Activated CD8-positive, alpha-beta T cell treated with anti-CD3 and anti-CD28 coated beads, Interleukin-2, amount 10 ng/mL, durations not matched to agents 7 days and 5 days (primary cell): ENCODE measurements at regions not wholly inside any gene's neighbourhood (a gene's known extent, or its start where the extent isn't known, plus 50 kb on each side); places are given as distances from the start of the nearest gene placed in this dataset.

Experiments used
- ATAC-seq: fragments of 150-1000 bp; cut with Tn5 transposase; one replicate; pipeline ENCODE4 v1.10.0; 2021; ENCODE audit warnings: moderate library complexity
- CTCF ChIA-PET: fragments of 350-600 bp; sonication (Branson Sonifier 250); formaldehyde crosslinking; loops from one replicate; lab custom pipeline; 2021; ENCODE audit warnings: antibody characterized with exemption; lab: Charles Lee
- POLR2A ChIA-PET: fragments of 350-600 bp; sonication (Branson Sonifier 250); formaldehyde crosslinking; loops from one replicate; lab custom pipeline; 2021; ENCODE audit warnings: antibody characterized with exemption; lab: Charles Lee
- DNase-seq: peaks from one replicate; pipeline ENCODE4 v3.0.0-alpha.2; 2020
- H3K27ac Mint-ChIP-seq: one replicate; pipeline ENCODE4 v1.8.0; 2021; ENCODE audit warnings: mild to moderate bottlenecking, mixed read lengths
- H3K27me3 Mint-ChIP-seq: one replicate; pipeline ENCODE4 v1.8.0; 2021; ENCODE audit warnings: low read depth, mixed read lengths
- H3K36me3 Mint-ChIP-seq: one replicate; pipeline ENCODE4 v1.8.0; 2021; ENCODE audit warnings: low read depth, mixed read lengths
- H3K4me1 Mint-ChIP-seq: one replicate; pipeline ENCODE4 v1.8.0; 2021; ENCODE audit warnings: low read depth, mixed read lengths
- H3K4me3 Mint-ChIP-seq: one replicate; pipeline ENCODE4 v1.8.0; 2021; ENCODE audit warnings: mild to moderate bottlenecking, mixed read lengths
- H3K9me3 Mint-ChIP-seq: one replicate; pipeline ENCODE4 v1.8.0; 2022; ENCODE audit warnings: mixed read lengths; ENCODE audit not compliant: insufficient read depth

DNA sequence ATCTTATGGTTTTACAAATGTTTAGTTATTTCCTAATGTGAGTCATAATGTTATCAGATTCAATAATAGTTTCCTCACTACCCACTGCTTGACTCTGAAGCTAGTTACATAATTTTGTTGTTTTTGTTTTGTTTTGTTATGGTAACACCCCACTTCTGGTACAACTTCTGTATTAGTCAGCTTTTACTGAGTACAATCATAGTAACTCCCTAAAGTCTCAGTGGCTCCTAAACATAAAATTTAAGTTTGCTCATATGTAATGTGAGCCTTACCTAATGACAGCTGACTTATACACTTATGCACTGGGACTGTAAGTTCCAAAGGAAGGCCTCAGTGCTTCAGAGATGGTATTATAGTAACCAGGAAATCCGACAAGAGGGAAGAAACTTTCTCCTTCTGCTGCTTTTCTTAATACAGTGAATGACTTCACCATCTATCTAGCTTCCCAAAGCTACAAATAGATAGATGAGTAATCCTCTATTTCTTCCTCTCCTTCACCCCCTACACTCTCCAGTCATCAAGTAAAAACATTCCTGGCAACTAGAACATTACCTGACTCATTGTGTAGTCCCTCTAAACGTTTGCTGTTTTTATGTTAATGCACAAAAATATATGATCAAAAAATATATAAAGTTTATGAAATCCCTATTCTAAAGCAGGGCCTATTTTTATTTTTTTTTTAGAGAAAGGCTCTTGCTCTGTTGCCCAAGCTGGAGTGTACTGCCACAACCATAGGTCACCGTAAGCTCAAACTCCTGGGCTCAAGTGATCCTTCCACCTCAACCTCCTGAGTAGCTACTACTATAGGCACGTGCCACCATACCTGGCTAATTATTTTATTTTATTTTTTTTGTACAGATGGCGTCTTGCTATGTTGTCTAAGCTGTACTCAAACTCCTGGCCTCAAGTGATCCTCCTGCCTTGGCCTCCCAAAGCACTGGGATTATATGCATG, 563.0 kb downstream of the SOX6 start:
- H3K4me3 Mint-ChIP-seq, result no peak overlapping the region
- H3K27ac Mint-ChIP-seq, result no peak overlapping the region
- ChIA-PET POLR2A (no interaction called here), CTCF (no interaction called here)
- no peaks in the 10 kb centered on the region for H3K27me3 Mint-ChIP-seq
- ATAC-seq, result no peak
- no peaks in the 10 kb centered on the region for H3K9me3 Mint-ChIP-seq
- DNase-seq, result no peak
- H3K36me3 Mint-ChIP-seq, result no peaks in the 10 kb centered on the region
- H3K4me1 Mint-ChIP-seq, result no peaks in the 10 kb centered on the region

DNA sequence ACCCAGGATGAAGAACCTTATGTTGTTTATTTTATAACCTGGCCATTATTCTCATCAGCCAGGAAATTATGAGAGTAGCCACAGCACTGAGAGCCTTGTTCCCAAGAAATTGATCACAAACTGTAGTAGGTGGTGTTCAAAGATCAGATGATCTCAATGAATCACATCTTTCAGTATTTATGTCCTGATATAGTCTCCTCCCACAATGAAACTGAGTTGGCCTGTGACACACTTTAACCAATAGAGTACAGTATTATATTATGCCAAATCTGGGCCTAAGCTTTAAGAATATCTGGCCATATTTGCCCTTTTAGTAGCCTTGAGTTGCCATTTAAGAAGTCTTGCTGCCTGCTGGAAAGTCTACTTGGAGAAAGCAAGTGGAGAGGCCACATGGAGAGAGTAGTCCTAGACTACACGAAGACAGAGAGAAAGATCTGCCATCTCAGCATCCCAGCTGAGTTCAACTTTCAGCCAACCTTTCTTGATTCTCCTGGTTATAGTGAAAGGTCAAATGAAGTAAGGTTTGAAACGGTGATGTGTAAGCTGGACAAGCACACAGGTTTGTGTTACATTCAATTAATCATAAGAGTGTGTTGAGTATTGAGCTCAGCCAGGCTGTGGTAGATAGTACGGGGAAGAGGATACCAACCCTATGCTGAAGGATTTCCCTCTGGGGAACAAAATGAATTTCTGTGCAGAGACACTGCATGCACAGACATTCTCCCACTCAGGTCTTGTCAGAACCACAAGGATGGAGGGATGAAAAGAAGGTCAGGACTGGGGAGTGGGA, 561.8 kb downstream of the SOX6 start:
- no peak for DNase-seq
- Mint-ChIP-seq H3K9me3 (no peaks in the 10 kb centered on the region), H3K36me3 (no peaks in the 10 kb centered on the region), H3K4me3 (no peak overlapping the region), H3K27ac (no peak overlapping the region), H3K4me1 (no peaks in the 10 kb centered on the region), H3K27me3 (no peaks in the 10 kb centered on the region)
- ChIA-PET CTCF (no interaction called here), POLR2A (no interaction called here)
- no peak for ATAC-seq

DNA sequence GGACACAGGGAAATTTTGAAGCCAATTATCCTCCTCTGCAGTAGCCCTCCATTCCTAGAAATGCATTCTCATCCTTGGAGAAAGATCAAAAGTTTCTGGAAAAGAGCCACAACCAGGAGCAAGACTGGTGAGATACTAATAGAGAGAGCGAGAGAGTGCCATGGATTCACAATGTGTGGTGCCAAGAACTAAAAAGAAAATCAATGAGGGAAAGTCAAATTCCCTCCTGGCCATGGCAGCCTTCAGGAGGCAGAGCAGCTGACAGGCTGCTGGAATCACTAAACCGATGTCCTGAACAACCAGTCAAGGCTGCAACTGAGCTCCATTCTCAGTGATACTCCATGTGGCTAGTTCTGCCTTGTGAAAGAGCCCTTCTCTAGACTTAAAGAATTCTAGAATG, 561.0 kb downstream of the SOX6 start:
- Mint-ChIP-seq H3K9me3 (no peaks in the 10 kb centered on the region), H3K4me3 (no peak overlapping the region), H3K27ac (no peak overlapping the region), H3K4me1 (no peaks in the 10 kb centered on the region), H3K36me3 (no peaks in the 10 kb centered on the region), H3K27me3 (no peaks in the 10 kb centered on the region)
- ChIA-PET CTCF (no interaction called here), POLR2A (no interaction called here)
- ATAC-seq (no peak), DNase-seq (no peak)

DNA sequence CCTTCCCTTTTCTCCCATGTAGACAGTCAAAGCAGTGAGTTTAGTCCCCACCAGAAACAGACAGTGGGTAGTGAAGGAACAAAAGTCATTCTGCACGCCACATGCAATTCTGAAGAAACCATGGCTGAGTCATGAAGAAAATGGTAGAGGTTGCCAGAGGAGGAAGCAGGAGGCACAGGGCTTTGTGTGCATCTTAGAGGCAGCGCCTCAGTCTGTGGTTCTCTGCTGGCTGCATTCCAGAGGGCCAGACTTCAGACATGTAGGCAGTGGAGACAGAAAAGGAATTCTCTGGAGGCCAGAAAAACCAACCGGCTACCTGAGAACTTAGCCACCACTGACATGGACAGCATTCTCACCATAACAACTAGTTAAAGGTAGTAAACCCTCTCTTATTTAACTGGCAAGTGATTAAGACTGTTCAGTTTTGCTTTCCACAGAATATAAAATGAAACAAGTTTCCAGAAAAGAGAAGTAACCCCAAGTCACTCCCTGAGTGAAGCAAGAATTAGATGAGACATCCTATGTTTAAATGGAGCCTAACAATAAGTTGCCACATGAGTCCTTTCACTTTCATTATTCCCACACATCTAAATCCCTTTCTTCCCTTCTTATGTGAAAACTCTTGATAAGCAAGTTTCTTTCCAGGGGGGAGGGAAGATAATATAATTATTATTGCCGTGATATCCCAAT, 556.1 kb downstream of the SOX6 start:
- Mint-ChIP-seq H3K27me3 (no peaks in the 10 kb centered on the region), H3K27ac (no peak overlapping the region), H3K4me1 (no peaks in the 10 kb centered on the region), H3K36me3 (no peaks in the 10 kb centered on the region), H3K4me3 (no peak overlapping the region), H3K9me3 (no peaks in the 10 kb centered on the region)
- no peak for ATAC-seq
- DNase-seq, result no peak
- ChIA-PET POLR2A (no interaction called here), CTCF (no interaction called here)

DNA sequence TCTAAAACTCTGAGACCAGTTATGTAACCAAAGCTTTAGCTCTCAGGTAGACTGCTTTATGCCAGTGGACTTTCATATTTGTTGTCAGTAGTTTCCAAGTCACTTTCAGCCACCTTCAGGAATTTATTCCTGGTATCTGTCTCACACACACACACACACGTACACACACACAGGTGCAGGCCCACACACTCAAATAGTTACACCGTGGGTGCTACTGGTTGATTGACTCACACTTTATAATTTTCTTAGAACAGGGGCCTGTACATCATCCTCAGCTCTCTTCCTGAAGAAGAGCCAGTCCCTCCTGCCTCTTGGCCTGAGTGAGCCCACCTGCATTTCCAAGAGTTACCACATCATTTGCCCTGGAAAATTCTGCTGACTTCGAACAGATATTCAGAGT, 555.2 kb downstream of the SOX6 start:
- POLR2A ChIA-PET, result no interaction called here
- Mint-ChIP-seq H3K36me3 (no peaks in the 10 kb centered on the region), H3K4me1 (no peaks in the 10 kb centered on the region), H3K27ac (no peak overlapping the region), H3K9me3 (no peaks in the 10 kb centered on the region), H3K27me3 (no peaks in the 10 kb centered on the region), H3K4me3 (no peak overlapping the region)
- CTCF ChIA-PET, result no interaction called here
- DNase-seq (no peak), ATAC-seq (no peak)

DNA sequence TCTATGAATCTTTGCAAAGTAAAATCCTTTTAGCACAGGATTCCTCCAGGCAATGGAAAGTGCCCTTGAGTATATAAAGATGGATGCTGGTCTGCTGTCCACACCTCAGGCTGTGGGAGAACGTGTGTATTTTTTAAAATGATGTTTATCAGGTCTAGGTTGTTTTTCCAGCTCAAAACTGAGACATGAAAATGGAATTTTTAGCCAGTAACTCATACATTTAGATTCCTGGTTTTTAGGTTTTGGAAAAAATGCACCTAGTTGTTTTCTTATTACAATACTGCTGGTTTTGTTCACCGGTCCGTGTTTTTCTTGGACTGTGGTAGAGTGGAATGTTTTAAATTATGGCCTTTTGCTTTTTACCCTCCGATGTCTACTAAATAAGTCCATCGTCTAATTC, 554.7 kb downstream of the SOX6 start:
- no peak overlapping the region for H3K27ac Mint-ChIP-seq
- DNase-seq, result no peak
- H3K9me3 Mint-ChIP-seq, result no peaks in the 10 kb centered on the region
- no peak overlapping the region for H3K4me3 Mint-ChIP-seq
- ChIA-PET POLR2A (no interaction called here), CTCF (no interaction called here)
- ATAC-seq, result no peak
- H3K27me3 Mint-ChIP-seq, result no peaks in the 10 kb centered on the region
- no peaks in the 10 kb centered on the region for H3K4me1 Mint-ChIP-seq
- H3K36me3 Mint-ChIP-seq, result no peaks in the 10 kb centered on the region

DNA sequence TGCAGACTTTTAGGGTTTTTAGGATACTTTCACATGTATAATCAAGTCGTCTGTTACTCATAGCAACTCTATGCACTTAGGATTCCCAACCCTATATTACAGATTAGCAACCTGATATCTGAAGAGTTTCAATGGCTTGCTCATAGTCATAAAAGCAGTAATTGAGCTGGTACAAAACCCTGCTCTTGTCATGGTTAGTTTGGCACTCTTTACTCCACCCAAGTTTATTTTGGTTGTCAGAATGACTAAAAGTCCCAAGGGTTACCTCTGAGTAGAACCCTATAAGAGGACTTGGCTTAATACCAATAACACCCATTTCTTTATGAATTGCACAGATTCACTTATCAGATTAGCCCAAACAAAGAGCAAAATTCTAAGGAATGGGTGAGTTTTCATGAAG, 550.6 kb downstream of the SOX6 start:
- Mint-ChIP-seq H3K36me3 (no peaks in the 10 kb centered on the region), H3K9me3 (no peaks in the 10 kb centered on the region), H3K4me1 (no peaks in the 10 kb centered on the region), H3K27me3 (no peaks in the 10 kb centered on the region), H3K27ac (no peak overlapping the region), H3K4me3 (no peak overlapping the region)
- POLR2A ChIA-PET, result no interaction called here
- DNase-seq (no peak), ATAC-seq (no peak)
- CTCF ChIA-PET, result no interaction called here

DNA sequence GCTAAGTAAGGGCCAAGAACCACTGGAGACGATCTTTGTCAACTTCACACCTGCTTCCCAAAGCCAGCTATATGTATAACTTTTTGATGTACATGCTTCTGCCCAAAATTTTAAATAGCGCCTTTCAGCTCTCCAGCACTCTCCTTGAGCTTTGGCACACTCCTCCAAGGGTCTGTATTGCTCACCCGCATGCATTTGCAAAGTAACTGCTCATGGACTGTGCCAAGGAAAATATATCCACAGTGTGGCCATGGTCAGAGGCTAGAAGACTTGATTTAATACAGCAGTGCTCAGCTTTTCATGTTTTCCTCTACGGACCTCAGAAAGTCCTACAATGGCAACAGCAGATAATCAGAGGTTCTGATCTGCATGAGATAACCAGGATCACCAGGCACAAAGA, 550.1 kb downstream of the SOX6 start:
- H3K27me3 Mint-ChIP-seq, result no peaks in the 10 kb centered on the region
- ChIA-PET CTCF (no interaction called here), POLR2A (no interaction called here)
- no peak overlapping the region for H3K4me3 Mint-ChIP-seq
- DNase-seq (no peak), ATAC-seq (no peak)
- no peaks in the 10 kb centered on the region for H3K36me3 Mint-ChIP-seq
- H3K4me1 Mint-ChIP-seq, result no peaks in the 10 kb centered on the region
- H3K9me3 Mint-ChIP-seq, result no peaks in the 10 kb centered on the region
- H3K27ac Mint-ChIP-seq, result no peak overlapping the region

DNA sequence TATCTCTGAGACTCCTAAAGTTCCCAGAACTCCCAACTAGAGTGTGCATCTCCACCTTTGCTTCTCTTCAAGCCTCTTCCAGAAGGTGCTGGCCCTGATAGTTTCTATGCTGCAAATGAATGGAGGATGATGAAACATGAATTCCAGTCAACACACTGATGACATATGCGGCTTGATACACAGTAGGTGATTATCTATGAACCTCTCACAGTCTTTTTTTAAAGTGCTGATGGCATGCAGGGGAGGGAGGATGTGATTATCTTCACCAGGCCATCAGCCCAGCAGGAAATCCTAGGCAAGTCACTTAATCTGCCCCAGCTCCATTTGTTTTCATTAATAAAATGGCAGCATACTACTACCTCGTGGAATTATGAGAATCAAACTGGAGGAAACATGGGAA, 548.5 kb downstream of the SOX6 start:
- no peaks in the 10 kb centered on the region for H3K9me3 Mint-ChIP-seq
- H3K4me1 Mint-ChIP-seq, result no peaks in the 10 kb centered on the region
- POLR2A ChIA-PET, result no interaction called here
- CTCF ChIA-PET, result no interaction called here
- no peak overlapping the region for H3K4me3 Mint-ChIP-seq
- H3K27ac Mint-ChIP-seq, result no peak overlapping the region
- DNase-seq (no peak), ATAC-seq (no peak)
- no peaks in the 10 kb centered on the region for H3K27me3 Mint-ChIP-seq
- no peaks in the 10 kb centered on the region for H3K36me3 Mint-ChIP-seq

DNA sequence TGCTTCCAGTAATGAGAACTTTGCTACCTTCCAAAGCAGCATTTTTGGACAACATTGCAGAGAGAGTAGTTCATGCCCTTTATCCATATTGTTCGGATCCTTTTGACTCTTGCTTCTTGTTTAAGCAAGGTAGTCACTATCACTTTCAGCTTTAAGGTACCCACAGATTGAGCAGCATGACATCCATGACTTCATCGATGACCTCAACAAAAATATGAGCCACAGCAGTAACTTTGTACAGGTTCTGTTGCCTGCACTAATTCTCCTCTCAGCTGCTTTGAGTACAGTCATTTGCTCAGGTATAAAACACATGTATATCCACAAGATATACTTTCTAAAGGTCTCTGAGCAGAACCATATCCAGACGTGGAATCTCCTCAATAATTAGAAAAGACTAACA, 546.3 kb downstream of the SOX6 start:
- CTCF ChIA-PET, result interaction anchor here (1.0 kb wide), 1 partner anchor 9 kb away, joined by 3 read pairs; no protein-coding TSS in a partner anchor
- Mint-ChIP-seq H3K9me3 (no peaks in the 10 kb centered on the region), H3K4me3 (no peak overlapping the region), H3K27me3 (no peaks in the 10 kb centered on the region), H3K27ac (no peak overlapping the region), H3K4me1 (no peaks in the 10 kb centered on the region), H3K36me3 (no peaks in the 10 kb centered on the region)
- ATAC-seq (no peak), DNase-seq (no peak)
- POLR2A ChIA-PET, result no interaction called here

DNA sequence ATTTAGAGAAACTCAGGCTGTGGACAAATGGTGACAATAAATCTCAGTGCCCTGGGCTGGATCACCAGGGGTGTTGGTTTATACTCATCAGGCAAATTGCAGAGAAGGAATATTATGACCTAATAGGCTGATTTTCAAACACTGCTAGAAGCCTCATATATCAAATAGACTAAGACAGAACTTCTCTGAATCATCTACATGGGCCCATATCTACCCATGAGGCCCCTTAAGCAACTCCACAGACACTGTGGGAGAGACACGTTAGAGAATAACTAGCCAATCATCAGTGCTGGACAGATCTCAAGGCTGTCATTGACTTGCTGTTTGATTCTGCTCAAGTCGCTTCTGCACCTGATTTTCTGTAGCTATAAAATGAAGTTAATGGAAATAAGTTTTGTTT, 545.8 kb downstream of the SOX6 start:
- ChIA-PET POLR2A (no interaction called here), CTCF (interaction anchor here (1.0 kb wide), 1 partner anchor 9 kb away, joined by 3 read pairs; no protein-coding TSS in a partner anchor)
- Mint-ChIP-seq H3K27ac (no peak overlapping the region), H3K4me1 (no peaks in the 10 kb centered on the region), H3K27me3 (no peaks in the 10 kb centered on the region), H3K36me3 (no peaks in the 10 kb centered on the region), H3K9me3 (no peaks in the 10 kb centered on the region), H3K4me3 (no peak overlapping the region)
- DNase-seq (no peak), ATAC-seq (no peak)
